Keratinocyte (primary cell): ENCODE measurements at regions not wholly inside any gene's neighbourhood (a gene's known extent, or its start where the extent isn't known, plus 50 kb on each side); places are given as distances from the start of the nearest gene placed in this dataset.
A peak's percentile ranks its signal among the peaks of the same experiment; 100 is the strongest.

ENCODE experiments used
- DNase-seq: peaks from one replicate; pipeline ENCODE4 v3.0.0-alpha.2; 2011; ENCODE audit warnings: low read depth, missing footprints, low spot score
- FAIRE-seq: peaks from 2 replicates; lab custom pipeline; 2011; peaks lifted over from hg19 to GRCh38; lab: Jason Lieb, UNC
- H2AFZ ChIP-seq: 2 replicates; pipeline ENCODE4 v1.6.0; 2012; ENCODE audit warnings: low read length, control low read depth, inconsistent platforms; ENCODE audit not compliant: control insufficient read depth
- H3K27ac ChIP-seq: 2 replicates; pipeline ENCODE4 v1.5.1; 2011; ENCODE audit warnings: low read length; ENCODE audit not compliant: control insufficient read depth, insufficient read depth
- H3K27me3 ChIP-seq: 3 replicates; pipeline ENCODE4 v1.6.0; 2011; ENCODE audit warnings: low read length; ENCODE audit not compliant: control insufficient read depth, insufficient read depth; ENCODE audit errors: extremely low read depth
- H3K36me3 ChIP-seq, 2 experiments: 2 replicates in 1 of 2; 3 replicates in 1 of 2; pipeline ENCODE4 v1.5.1; 2011; ENCODE audit warnings: low read length in 2 of 2, mild to moderate bottlenecking in 1 of 2; ENCODE audit not compliant: control insufficient read depth in 2 of 2, insufficient read depth in 2 of 2; ENCODE audit errors: extremely low read depth in 1 of 2
- H3K4me1 ChIP-seq: 3 replicates; pipeline ENCODE4 v1.5.1; 2011; ENCODE audit warnings: low read length; ENCODE audit not compliant: control insufficient read depth, insufficient read depth; ENCODE audit errors: extremely low read depth
- H3K4me2 ChIP-seq: 3 replicates; pipeline ENCODE4 v1.6.0; 2011; ENCODE audit warnings: low read depth, low read length; ENCODE audit not compliant: control insufficient read depth, insufficient read depth; ENCODE audit errors: extremely low read depth
- H3K4me3 ChIP-seq, 3 experiments: fragments of 200-600 bp in 1 of 3; sonication (generic) in 1 of 3; 2 replicates in 2 of 3; 3 replicates in 1 of 3; pipeline ENCODE4 v1.5.1; 2011 to 2016; ENCODE audit warnings: low read length in 3 of 3, mild to moderate bottlenecking in 3 of 3, control low read depth in 2 of 3, inconsistent platforms in 1 of 3, low read depth in 1 of 3, mixed read lengths in 1 of 3, mixed run types in 1 of 3, moderate library complexity in 1 of 3; ENCODE audit not compliant: control insufficient read depth in 2 of 3, insufficient read depth in 2 of 3; ENCODE audit errors: extremely low read depth in 1 of 3
- H3K79me2 ChIP-seq: 2 replicates; pipeline ENCODE4 v1.6.0; 2012; ENCODE audit warnings: low read length; ENCODE audit not compliant: control insufficient read depth, insufficient read depth
- H3K9ac ChIP-seq: 3 replicates; pipeline ENCODE4 v1.6.0; 2011; ENCODE audit warnings: low read length; ENCODE audit not compliant: control insufficient read depth, insufficient read depth; ENCODE audit errors: extremely low read depth
- H3K9me1 ChIP-seq: 3 replicates; pipeline ENCODE4 v1.6.0; 2011; ENCODE audit warnings: low read length; ENCODE audit not compliant: control insufficient read depth, insufficient read depth; ENCODE audit errors: extremely low read depth
- H3K9me3 ChIP-seq: 2 replicates; pipeline ENCODE4 v1.5.1; 2012; ENCODE audit warnings: low read depth, low read length; ENCODE audit not compliant: control insufficient read depth
- H4K20me1 ChIP-seq: 3 replicates; pipeline ENCODE4 v1.6.0; 2011; ENCODE audit warnings: low read length; ENCODE audit not compliant: control insufficient read depth, insufficient read depth; ENCODE audit errors: extremely low read depth
- EZH2 ChIP-seq: IDR thresholded peaks from one replicate; pipeline ENCODE4 v1.6.1; 2012; ENCODE audit warnings: inconsistent platforms, mild to moderate bottlenecking, low read length, moderate library complexity
- dilution Hi-C: fragments of 300-500 bp; cut with MboI; formaldehyde crosslinking; loops from one replicate; pipeline ENCODE4 v1.7.0; 2020; ENCODE audit warnings: low sequenced_read_pairs; ENCODE audit not compliant: extremely low pct_ligation_motif_present
- TF ChIP-seq, protein P1 (sequence below), 3 experiments: IDR thresholded peaks in 1 of 3; conservative IDR thresholded peaks in 1 of 3; optimal IDR thresholded peaks in 1 of 3; 2 replicates in 2 of 3; 3 replicates in 1 of 3; pipeline versions ENCODE3 to v1.5.1; 2011; ENCODE audit warnings: low read length in 3 of 3, mild to moderate bottlenecking in 3 of 3, moderate library complexity in 2 of 3, control low read depth in 1 of 3, inconsistent platforms in 1 of 3; ENCODE audit not compliant: insufficient read depth in 2 of 3; ENCODE audit errors: extremely low read depth in 1 of 3

GRCh38 chr6:105598264-105598663 is 195.4 kb upstream of the PREP start:
- no peaks in the 10 kb centered on the region for H3K9me1 ChIP-seq
- no peaks in the 10 kb centered on the region for H4K20me1 ChIP-seq
- peaks cover 88% of the 10 kb centered on the region for H3K4me1 ChIP-seq
- DNase-seq (no peak), FAIRE-seq (no peak)
- H3K79me2 ChIP-seq, result no peaks in the 10 kb centered on the region
- H3K36me3 ChIP-seq, result no peaks in the 10 kb centered on the region
- no peaks in the 10 kb centered on the region for H3K27me3 ChIP-seq
- H3K4me3 ChIP-seq, result no peak overlapping the region
- H3K4me2 ChIP-seq, result no peak overlapping the region
- H2AFZ ChIP-seq, result no peak overlapping the region
- peak overlapping the region; percentile 99 for H3K27ac ChIP-seq
- no peak for TF ChIP-seq EZH2
- TF ChIP-seq, protein P1, sequence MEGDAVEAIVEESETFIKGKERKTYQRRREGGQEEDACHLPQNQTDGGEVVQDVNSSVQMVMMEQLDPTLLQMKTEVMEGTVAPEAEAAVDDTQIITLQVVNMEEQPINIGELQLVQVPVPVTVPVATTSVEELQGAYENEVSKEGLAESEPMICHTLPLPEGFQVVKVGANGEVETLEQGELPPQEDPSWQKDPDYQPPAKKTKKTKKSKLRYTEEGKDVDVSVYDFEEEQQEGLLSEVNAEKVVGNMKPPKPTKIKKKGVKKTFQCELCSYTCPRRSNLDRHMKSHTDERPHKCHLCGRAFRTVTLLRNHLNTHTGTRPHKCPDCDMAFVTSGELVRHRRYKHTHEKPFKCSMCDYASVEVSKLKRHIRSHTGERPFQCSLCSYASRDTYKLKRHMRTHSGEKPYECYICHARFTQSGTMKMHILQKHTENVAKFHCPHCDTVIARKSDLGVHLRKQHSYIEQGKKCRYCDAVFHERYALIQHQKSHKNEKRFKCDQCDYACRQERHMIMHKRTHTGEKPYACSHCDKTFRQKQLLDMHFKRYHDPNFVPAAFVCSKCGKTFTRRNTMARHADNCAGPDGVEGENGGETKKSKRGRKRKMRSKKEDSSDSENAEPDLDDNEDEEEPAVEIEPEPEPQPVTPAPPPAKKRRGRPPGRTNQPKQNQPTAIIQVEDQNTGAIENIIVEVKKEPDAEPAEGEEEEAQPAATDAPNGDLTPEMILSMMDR (optimal IDR thresholded peaks at IDR 0.05 in 1 of 3, IDR thresholded peaks at IDR 0.05 in 1 of 3, conservative IDR thresholded peaks at IDR 0.05 in 1 of 3; ENCODE audit: extremely low read depth in 1 of 3, insufficient read depth in 2 of 3, low read length in 3 of 3), result no peak
- no peak overlapping the region for H3K9ac ChIP-seq
- H3K9me3 ChIP-seq, result no peaks in the 10 kb centered on the region
- dilution Hi-C loops, result no loop called here

GRCh38 chr6:105596284-105596755 is 193.4 kb upstream of the PREP start:
- Histone ChIP-seq H3K27me3 (no peaks in the 10 kb centered on the region), H4K20me1 (no peaks in the 10 kb centered on the region), H3K9me1 (no peaks in the 10 kb centered on the region), H3K36me3 (no peaks in the 10 kb centered on the region), H3K4me3 (peak overlapping the region in 1 of 3 experiments; percentile 17), H3K9me3 (no peaks in the 10 kb centered on the region), H3K79me2 (no peaks in the 10 kb centered on the region), H3K27ac (peak overlapping the region; percentile 74), H3K4me1 (peaks cover 96% of the 10 kb centered on the region), H3K4me2 (peak overlapping the region; percentile 73), H2AFZ (no peak overlapping the region), H3K9ac (peak overlapping the region; percentile 64)
- dilution Hi-C loops, result no loop called here
- peak; percentile 73 for DNase-seq
- TF ChIP-seq, protein P1 (optimal IDR thresholded peaks at IDR 0.05 in 1 of 3, IDR thresholded peaks at IDR 0.05 in 1 of 3, conservative IDR thresholded peaks at IDR 0.05 in 1 of 3; ENCODE audit: extremely low read depth in 1 of 3, insufficient read depth in 2 of 3, low read length in 3 of 3), result no peak
- TF ChIP-seq EZH2, result no peak
- peak; percentile 95 for FAIRE-seq
